HepG2 (cell line): ENCODE measurements at regions not wholly inside any gene's neighbourhood (a gene's known extent, or its start where the extent isn't known, plus 50 kb on each side); places are given as distances from the start of the nearest gene placed in this dataset.
A peak's percentile ranks its signal among the peaks of the same experiment; 100 is the strongest.

Source experiments
- ATAC-seq: fragments of 200-7000 bp; cut with Tn5 transposase; 3 replicates; pipeline ENCODE4 v1.9.1; 2020; ENCODE audit warnings: mild to moderate bottlenecking, moderate library complexity
- BruUV-seq: library from RNA; stranded (reverse); fragments of 400-500 nt; replicated peaks from 2 replicates; lab custom pipeline; 2021; lab: Mats Ljungman, UMichigan
- CTCF ChIA-PET: fragments of 300-600 bp; formaldehyde crosslinking; extraction: SDS; loops from one replicate; lab custom pipeline; 2021; ENCODE audit warnings: low total read pairs, inconsistent platforms, low intra/inter-chr PET ratio; lab: Yijun Ruan, JAX
- POLR2A ChIA-PET: fragments of 350-600 bp; sonication (Branson Sonifier 250); formaldehyde crosslinking; loops from one replicate; lab custom pipeline; 2020; ENCODE audit warnings: antibody characterized with exemption, inconsistent platforms; lab: Yijun Ruan, JAX
- DNase-seq: peaks from one replicate; pipeline ENCODE4 v3.0.0-alpha.2; 2015; ENCODE audit warnings: low spot score
- FAIRE-seq: peaks from 3 replicates; lab custom pipeline; 2011; peaks lifted over from hg19 to GRCh38; lab: Jason Lieb, UNC
- H2AFZ ChIP-seq: one replicate; pipeline ENCODE4 v1.6.1; 2011; ENCODE audit warnings: low read length, inconsistent platforms
- H3K27ac ChIP-seq: fragments of 300-600 bp; 3 replicates; pipeline ENCODE4 v1.8.0; 2011; ENCODE audit warnings: mixed run types, mild to moderate bottlenecking, mixed read lengths, low read length, inconsistent platforms; ENCODE audit not compliant: insufficient read depth; ENCODE audit errors: extremely low read length
- H3K27me3 ChIP-seq, 2 experiments: fragments of 200-600 bp in 1 of 2; 2 replicates in 1 of 2; 3 replicates in 1 of 2; pipeline versions ENCODE4 v1.6.0 to v1.8.0; 2011; ENCODE audit warnings: low read length in 2 of 2, mild to moderate bottlenecking in 2 of 2, moderate library complexity in 2 of 2, inconsistent platforms in 1 of 2; ENCODE audit not compliant: insufficient read depth in 2 of 2, control insufficient read depth in 1 of 2
- H3K36me3 ChIP-seq, 2 experiments: fragments of 200-600 bp in 1 of 2; replicated peaks in 1 of 2; 2 replicates in 1 of 2; 3 replicates in 1 of 2; pipeline versions ENCODE4 v1.5.1 to v1.8.0; 2011; ENCODE audit warnings: low read length in 2 of 2, inconsistent platforms in 1 of 2; ENCODE audit not compliant: insufficient read depth in 2 of 2, control insufficient read depth in 1 of 2
- H3K4me1 ChIP-seq: 2 replicates; pipeline ENCODE4 v1.5.1; 2012; ENCODE audit warnings: low read length, inconsistent platforms; ENCODE audit not compliant: insufficient read depth
- H3K4me2 ChIP-seq: 2 replicates; pipeline ENCODE4 v1.6.0; 2011; ENCODE audit warnings: low read depth, low read length, inconsistent platforms
- H3K4me3 ChIP-seq, 3 experiments: fragments of 200-600 bp in 1 of 3; sonication (generic), shearing (Covaris generic) in 1 of 3; replicated peaks in 1 of 3; 2 replicates each; pipeline ENCODE4 v1.5.1; 2011 to 2016; ENCODE audit warnings: low read length in 3 of 3, inconsistent platforms in 2 of 3, low read depth in 2 of 3, mild to moderate bottlenecking in 2 of 3, control low read depth in 1 of 3, mixed read lengths in 1 of 3; ENCODE audit not compliant: insufficient read depth in 1 of 3
- H3K79me2 ChIP-seq: one replicate; pipeline ENCODE4 v1.6.1; 2011; ENCODE audit warnings: low read length, inconsistent platforms; ENCODE audit not compliant: insufficient read depth
- H3K9ac ChIP-seq: 2 replicates; pipeline ENCODE4 v1.6.0; 2011; ENCODE audit warnings: mild to moderate bottlenecking, low read depth, low read length, inconsistent platforms; ENCODE audit not compliant: insufficient read depth
- H3K9me3 ChIP-seq: 2 replicates; pipeline ENCODE4 v1.5.1; 2012; ENCODE audit warnings: mild to moderate bottlenecking, low read length
- H4K20me1 ChIP-seq: 2 replicates; pipeline ENCODE4 v1.6.0; 2011; ENCODE audit warnings: inconsistent platforms, mild to moderate bottlenecking, low read length, moderate library complexity; ENCODE audit not compliant: insufficient read depth
- BRF2 ChIP-seq: sonication (generic); formaldehyde crosslinking; IDR thresholded peaks from 2 replicates; pipeline ENCODE4 v1.8.1; 2022; ENCODE audit warnings: mild to moderate bottlenecking, missing genetic modification reagents
- FOXA1 ChIP-seq, 2 experiments: fragments of 450-650 bp in 1 of 2; sonication (generic) in 1 of 2; formaldehyde crosslinking in 1 of 2; IDR thresholded peaks; 2 replicates each; pipeline versions ENCODE4 v1.4.0 to v1.6.1; 2016 to 2020; ENCODE audit warnings: missing genetic modification reagents in 1 of 2
- HDAC1 ChIP-seq: sonication (generic); formaldehyde crosslinking; IDR thresholded peaks from 2 replicates; pipeline ENCODE4 v1.5.1; 2020; ENCODE audit warnings: mild to moderate bottlenecking, missing genetic modification reagents
- HIVEP1 ChIP-seq: sonication (generic); formaldehyde crosslinking; IDR thresholded peaks from 2 replicates; pipeline ENCODE4 v1.4.0; 2020; ENCODE audit warnings: mild to moderate bottlenecking, missing genetic modification reagents
- HNF4A ChIP-seq: sonication (generic); formaldehyde crosslinking; IDR thresholded peaks from 2 replicates; pipeline ENCODE4 v1.4.0; 2020; ENCODE audit warnings: missing genetic modification reagents
- HNRNPL ChIP-seq: fragments of 200-400 bp; formaldehyde crosslinking; IDR thresholded peaks from 2 replicates; pipeline ENCODE4 v1.6.1; 2017; ENCODE audit warnings: mild to moderate bottlenecking, low read depth, low read length
- SOX6 ChIP-seq, 2 experiments: fragments of 450-650 bp in 1 of 2; sonication (generic) in 1 of 2; formaldehyde crosslinking in 1 of 2; IDR thresholded peaks; 2 replicates each; pipeline versions ENCODE4 v1.4.0 to v1.6.1; 2017 to 2020; ENCODE audit warnings: antibody characterized with exemption in 1 of 2, mild to moderate bottlenecking in 1 of 2, missing genetic modification reagents in 1 of 2
- whole genome bisulfite sequencing: methylation state at CpG from one replicate; pipeline ENCODE4 v1.1.6; 2017; ENCODE audit warnings: low lambda C conversion rate; 5-methylcytosine and 5-hydroxymethylcytosine counted together
- in situ Hi-C: cut with HindIII; loops from 2 replicates; pipeline ENCODE4 v1.10.0; 2017; ENCODE audit warnings: low pct_unique_long_range_greater_than_20kb; ENCODE audit not compliant: extremely low pct_ligation_motif_present
- intact Hi-C: fragments of 100-400 bp; cut with micrococcal nuclease; formaldehyde crosslinking; loops from one replicate; pipeline ENCODE4 v1.10.0; 2022; ENCODE audit not compliant: unreplicated experiment
- TF ChIP-seq, protein P1 (sequence below): sonication (generic); formaldehyde crosslinking; IDR thresholded peaks from 2 replicates; pipeline ENCODE4 v1.5.0; 2020; ENCODE audit warnings: mild to moderate bottlenecking, missing genetic modification reagents

DNA sequence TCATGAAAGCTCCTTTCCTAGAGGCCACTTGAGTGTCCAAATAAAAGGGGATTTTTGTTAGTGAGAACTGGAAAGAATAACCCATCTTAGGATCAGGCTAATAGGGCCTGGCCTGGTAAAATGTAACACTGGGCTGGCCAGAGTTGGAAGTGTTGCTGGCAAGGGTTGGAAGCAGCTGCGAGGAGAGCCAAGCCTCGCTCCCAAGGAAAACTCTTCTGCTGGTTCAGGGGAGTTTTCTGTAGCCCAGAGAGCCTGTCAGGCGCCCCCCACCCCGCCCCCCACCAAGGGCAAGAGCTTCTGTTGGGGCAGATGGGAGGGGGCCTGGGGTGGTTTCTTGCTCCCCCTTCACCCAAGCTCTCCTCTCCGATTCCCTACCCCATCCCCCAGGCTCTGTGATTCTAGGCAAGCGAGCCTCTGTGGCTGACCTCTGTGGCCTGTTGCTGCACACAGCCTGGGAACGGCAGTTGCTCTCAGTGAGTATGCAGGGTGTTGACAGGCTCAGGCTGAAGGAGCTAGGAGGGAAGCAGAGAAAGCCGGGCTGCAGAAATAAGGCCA, 547.8 kb downstream of the CCDC171 start:
- TF ChIP-seq HNRNPL, result no peak
- TF ChIP-seq BRF2 (CRISPR knock-in tag), result no peak
- TF ChIP-seq SOX6 (IDR thresholded peaks at IDR 0.05), result no peak
- TF ChIP-seq SOX6 (CRISPR knock-in tag; IDR thresholded peaks at IDR 0.05), result no peak
- TF ChIP-seq, protein P1, sequence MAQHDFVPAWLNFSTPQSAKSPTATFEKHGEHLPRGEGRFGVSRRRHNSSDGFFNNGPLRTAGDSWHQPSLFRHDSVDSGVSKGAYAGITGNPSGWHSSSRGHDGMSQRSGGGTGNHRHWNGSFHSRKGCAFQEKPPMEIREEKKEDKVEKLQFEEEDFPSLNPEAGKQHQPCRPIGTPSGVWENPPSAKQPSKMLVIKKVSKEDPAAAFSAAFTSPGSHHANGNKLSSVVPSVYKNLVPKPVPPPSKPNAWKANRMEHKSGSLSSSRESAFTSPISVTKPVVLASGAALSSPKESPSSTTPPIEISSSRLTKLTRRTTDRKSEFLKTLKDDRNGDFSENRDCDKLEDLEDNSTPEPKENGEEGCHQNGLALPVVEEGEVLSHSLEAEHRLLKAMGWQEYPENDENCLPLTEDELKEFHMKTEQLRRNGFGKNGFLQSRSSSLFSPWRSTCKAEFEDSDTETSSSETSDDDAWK (CRISPR knock-in tag), result no peak
- TF ChIP-seq HIVEP1 (CRISPR knock-in tag), result no peak
- TF ChIP-seq, all 625 proteins: peak for 0
- DNase-seq (no peak), ATAC-seq (peak; percentile 75), FAIRE-seq (no peak)
- no peak overlapping the region for H2AFZ ChIP-seq
- H3K9me3 ChIP-seq, result no peaks in the 10 kb centered on the region
- no peaks in the 10 kb centered on the region for H3K36me3 ChIP-seq
- WGBS, result 0% methylated on average over 3 of the region's 8 CpGs
- H4K20me1 ChIP-seq, result no peaks in the 10 kb centered on the region
- no peak overlapping the region for H3K4me3 ChIP-seq
- ChIA-PET CTCF (no interaction called here), POLR2A (no interaction called here)
- H3K27me3 ChIP-seq, result no peaks in the 10 kb centered on the region
- H3K4me1 ChIP-seq, result 0 out of 2 replicates have a peak, but pooled peaks cover 15% of the 10 kb centered on the region
- in situ Hi-C loops, result no loop called here
- intact Hi-C loops, result no loop called here
- no TSS peak for BruUV-seq
- no peaks in the 10 kb centered on the region for H3K79me2 ChIP-seq
- no peak overlapping the region for H3K4me2 ChIP-seq
- no peak overlapping the region for H3K9ac ChIP-seq
- H3K27ac ChIP-seq, result no peak overlapping the region

DNA sequence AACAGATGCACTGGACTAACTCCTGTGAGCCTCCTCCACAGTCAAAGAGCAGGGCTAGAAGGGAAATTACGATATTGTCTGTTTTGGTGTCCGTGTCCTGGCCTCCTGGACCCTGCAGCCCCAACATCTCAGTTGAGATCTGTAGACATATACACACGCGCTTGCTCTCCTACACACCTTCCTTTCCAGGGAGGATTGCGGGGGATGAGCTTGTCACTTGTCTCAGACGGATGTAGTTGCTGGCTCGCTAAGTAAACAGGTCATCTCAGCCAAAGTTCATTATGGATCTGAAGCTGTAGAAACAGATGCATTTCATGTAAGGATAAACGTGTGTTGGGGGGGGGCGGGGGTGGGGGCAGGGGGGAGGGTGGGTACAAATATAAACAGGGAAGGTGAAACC, 549.3 kb downstream of the CCDC171 start:
- peak; percentile 38; the same call in 1 of the 3 replicates for ATAC-seq
- TF ChIP-seq HNF4A (CRISPR knock-in tag), result 0 out of 2 replicates have a peak, but pooled peaks have one; percentile 8
- TF ChIP-seq FOXA1 (IDR thresholded peaks at IDR 0.05), result no peak
- TF ChIP-seq FOXA1 (CRISPR knock-in tag; IDR thresholded peaks at IDR 0.05), result peak; percentile 14; the same call in 1 of the 2 replicates
- no peak for TF ChIP-seq HDAC1 (CRISPR knock-in tag)
- TF ChIP-seq, all 625 proteins: peak for 2
- ChIA-PET POLR2A (no interaction called here), CTCF (no interaction called here)
- FAIRE-seq (no peak), DNase-seq (no peak)
- no peaks in the 10 kb centered on the region for H3K36me3 ChIP-seq
- H3K27me3 ChIP-seq, result no peaks in the 10 kb centered on the region
- no peak overlapping the region for H3K4me3 ChIP-seq
- intact Hi-C loops (no loop called here), in situ Hi-C loops (no loop called here)
- H3K9ac ChIP-seq, result no peak overlapping the region
- H3K4me2 ChIP-seq, result no peak overlapping the region
- H3K9me3 ChIP-seq, result no peaks in the 10 kb centered on the region
- no TSS peak for BruUV-seq
- H3K79me2 ChIP-seq, result no peaks in the 10 kb centered on the region
- H3K4me1 ChIP-seq, result 0 out of 2 replicates have a peak, but pooled peaks cover 15% of the 10 kb centered on the region
- 26% methylated on average over 9 of the region's 9 CpGs for WGBS
- H2AFZ ChIP-seq, result no peak overlapping the region
- no peak overlapping the region for H3K27ac ChIP-seq
- no peaks in the 10 kb centered on the region for H4K20me1 ChIP-seq
